SK-N-SH (cell line): ENCODE measurements at regions not wholly inside any gene's neighbourhood (a gene's known extent, or its start where the extent isn't known, plus 50 kb on each side); places are given as distances from the start of the nearest gene placed in this dataset.

Experiments used
- CTCF ChIA-PET: fragments of 300-600, 350-600 bp; formaldehyde crosslinking; extraction: SDS; loops from one replicate; lab custom pipeline; 2021; lab: Yijun Ruan, JAX
- POLR2A ChIA-PET: fragments of 350-600 bp; sonication (Branson Sonifier 250); formaldehyde crosslinking; extraction: SDS; loops from one replicate; lab custom pipeline; 2020; ENCODE audit warnings: antibody characterized with exemption, inconsistent platforms; lab: Yijun Ruan, JAX
- DNase-seq: peaks from one replicate; pipeline ENCODE4 v3.0.0; 2012
- H2AFZ ChIP-seq: fragments of 200-600 bp; sonication (generic); 2 replicates; pipeline ENCODE4 v1.8.1; 2016; ENCODE audit warnings: antibody characterized with exemption, mild to moderate bottlenecking, low read depth
- H3F3A ChIP-seq: fragments of 200-600 bp; sonication (generic); replicated peaks from 2 replicates; pipeline ENCODE3; 2016; ENCODE audit warnings: antibody characterized with exemption, mild to moderate bottlenecking; ENCODE audit not compliant: insufficient read depth
- H3K27ac ChIP-seq, 2 experiments: fragments of 200-500 bp in 1 of 2; fragments of 200-600 bp in 1 of 2; sonication (Bioruptor generic) in 1 of 2; sonication (generic), shearing (Covaris generic) in 1 of 2; 2 replicates each; pipeline versions ENCODE4 v1.5.1 to v1.6.1; 2014 to 2016; ENCODE audit warnings: low read depth in 2 of 2, inconsistent platforms in 1 of 2, low read length in 1 of 2, mild to moderate bottlenecking in 1 of 2, mixed read lengths in 1 of 2
- H3K27me3 ChIP-seq: fragments of 200-600 bp; sonication (generic), shearing (Covaris generic); 2 replicates; pipeline ENCODE4 v1.6.1; 2016; ENCODE audit warnings: mixed run types; ENCODE audit not compliant: insufficient read depth
- H3K36me3 ChIP-seq, 2 experiments: fragments of 200-500 bp in 1 of 2; fragments of 200-600 bp in 1 of 2; sonication (Bioruptor generic) in 1 of 2; sonication (generic) in 1 of 2; replicated peaks in 1 of 2; 2 replicates each; pipeline versions ENCODE3 to v1.5.1; 2014 to 2016; ENCODE audit warnings: low read length in 1 of 2, mild to moderate bottlenecking in 1 of 2; ENCODE audit not compliant: insufficient read depth in 2 of 2, control insufficient read depth in 1 of 2
- H3K4me1 ChIP-seq, 2 experiments: fragments of 200-500 bp in 1 of 2; fragments of 200-600 bp in 1 of 2; sonication (Bioruptor generic) in 1 of 2; sonication (generic), shearing (Covaris generic) in 1 of 2; 2 replicates each; pipeline versions ENCODE4 v1.5.1 to v1.6.1; 2014 to 2016; ENCODE audit warnings: low read depth in 1 of 2, low read length in 1 of 2, mixed run types in 1 of 2; ENCODE audit not compliant: insufficient read depth in 2 of 2, control insufficient read depth in 1 of 2
- H3K4me2 ChIP-seq: fragments of 200-600 bp; sonication (generic), shearing (Covaris generic); 2 replicates; pipeline ENCODE4 v1.6.1; 2017; ENCODE audit warnings: mixed run types
- H3K4me3 ChIP-seq, 2 experiments: fragments of 200-500 bp in 1 of 2; fragments of 200-600 bp in 1 of 2; sonication (Bioruptor generic) in 1 of 2; sonication (generic), shearing (Covaris generic) in 1 of 2; 2 replicates each; pipeline versions ENCODE4 v1.5.1 to v1.8.1; 2014 to 2016; ENCODE audit warnings: low read depth in 2 of 2, inconsistent platforms in 1 of 2, low read length in 1 of 2, mild to moderate bottlenecking in 1 of 2, mixed read lengths in 1 of 2, moderate library complexity in 1 of 2
- H3K79me2 ChIP-seq: fragments of 200-600 bp; sonication (generic); 2 replicates; pipeline ENCODE4 v1.8.1; 2017; ENCODE audit warnings: mild to moderate bottlenecking; ENCODE audit not compliant: insufficient read depth
- H3K9ac ChIP-seq: fragments of 200-600 bp; sonication (generic); 2 replicates; pipeline ENCODE4 v1.6.1; 2017; ENCODE audit warnings: mixed run types
- H3K9me2 ChIP-seq: fragments of 200-600 bp; sonication (generic); 2 replicates; pipeline ENCODE4 v1.6.1; 2017; ENCODE audit warnings: mixed run types
- H3K9me3 ChIP-seq: fragments of 200-600 bp; sonication (generic); 2 replicates; pipeline ENCODE4 v1.6.1; 2017; ENCODE audit warnings: mixed run types, mild to moderate bottlenecking, moderate library complexity
- H4K20me1 ChIP-seq: fragments of 200-600 bp; sonication (generic); 2 replicates; pipeline ENCODE4 v1.6.1; 2017; ENCODE audit warnings: mild to moderate bottlenecking, mixed run types; ENCODE audit not compliant: insufficient read depth
- CHD2 ChIP-seq: fragments of 150-350 bp; IDR thresholded peaks from 2 replicates; pipeline ENCODE4 v1.6.1; 2018; ENCODE audit warnings: low read length; ENCODE audit not compliant: partially characterized antibody
- EP300 ChIP-seq, 2 experiments: IDR thresholded peaks; 2 replicates each; pipeline versions ENCODE4 v1.4.0 to v1.6.1; 2012; ENCODE audit warnings: borderline replicate concordance in 1 of 2, low read depth in 1 of 2, low read length in 1 of 2
- FOSL2 ChIP-seq: IDR thresholded peaks from 2 replicates; pipeline ENCODE4 v1.4.0; 2012; ENCODE audit warnings: low read depth, mild to moderate bottlenecking, moderate library complexity, borderline replicate concordance
- FOXJ3 ChIP-seq: sonication (generic); formaldehyde crosslinking; IDR thresholded peaks from 2 replicates; pipeline ENCODE4 v1.5.1; 2020; ENCODE audit warnings: mild to moderate bottlenecking, missing genetic modification reagents
- GATA2 ChIP-seq: sonication (generic); formaldehyde crosslinking; IDR thresholded peaks from 2 replicates; pipeline ENCODE4 v1.5.0; 2020; ENCODE audit warnings: mild to moderate bottlenecking, missing genetic modification reagents
- NFIC ChIP-seq: IDR thresholded peaks from 2 replicates; pipeline ENCODE4 v1.4.0; 2012; ENCODE audit warnings: borderline replicate concordance
- NRF1 ChIP-seq: IDR thresholded peaks from 2 replicates; pipeline ENCODE4 v1.6.1; 2012; ENCODE audit warnings: low read depth, mild to moderate bottlenecking, low read length
- PBX3 ChIP-seq: IDR thresholded peaks from 2 replicates; pipeline ENCODE4; 2012
- POLR2AphosphoS5 ChIP-seq: IDR thresholded peaks from 2 replicates; pipeline ENCODE4 v1.6.1; 2012; ENCODE audit warnings: low read depth, low read length
- RFX5 ChIP-seq: IDR thresholded peaks from 2 replicates; pipeline ENCODE4 v1.6.1; 2012; ENCODE audit warnings: mild to moderate bottlenecking, improper control_type of control experiment, low read length
- RXRA ChIP-seq: IDR thresholded peaks from 2 replicates; pipeline ENCODE4 v1.4.0; 2012; ENCODE audit warnings: low read depth, mild to moderate bottlenecking, borderline replicate concordance
- SMC3 ChIP-seq: IDR thresholded peaks from 2 replicates; pipeline ENCODE4 v1.6.1; 2012; ENCODE audit warnings: low read depth, low read length, improper control_type of control experiment
- ZBTB33 ChIP-seq: IDR thresholded peaks from 2 replicates; pipeline ENCODE4 v1.4.0; 2012; ENCODE audit warnings: low read depth, borderline replicate concordance
- WGBS: methylation state at CpG from one replicate; pipeline ENCODE4 v1.1.6; 2017; ENCODE audit warnings: low lambda C conversion rate; 5-methylcytosine and 5-hydroxymethylcytosine counted together
- TF ChIP-seq, protein P1 (sequence below): fragments of 200-600 bp; sonication (generic); IDR thresholded peaks from 2 replicates; pipeline ENCODE4 v1.6.1; 2017; ENCODE audit warnings: antibody characterized with exemption, mild to moderate bottlenecking, moderate library complexity
- TF ChIP-seq, protein P2 (sequence below): IDR thresholded peaks from 2 replicates; pipeline ENCODE4 v1.4.0; 2012; ENCODE audit warnings: low read depth, borderline replicate concordance

DNA sequence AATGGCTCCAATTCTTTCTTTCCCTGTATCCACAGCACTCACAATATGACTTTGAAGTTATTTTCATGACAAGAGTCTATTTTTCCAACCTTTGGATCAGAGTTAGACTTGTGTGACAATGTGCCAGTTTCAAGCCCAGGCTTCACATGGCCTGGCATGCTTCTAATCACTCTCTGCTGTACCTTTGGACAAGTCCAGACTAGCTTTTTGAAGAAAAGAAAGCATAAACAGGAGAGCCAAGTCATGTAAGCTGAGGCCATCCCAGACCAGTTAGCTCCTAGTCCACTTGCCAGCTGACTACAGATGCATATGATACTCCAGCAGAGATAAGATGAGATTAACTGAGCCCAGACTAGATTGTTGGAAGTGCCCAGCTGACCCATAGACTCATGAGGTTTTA, 513.6 kb upstream of the C9orf72 start:
- H3K79me2 ChIP-seq = no peaks in the 10 kb centered on the region
- no peaks in the 10 kb centered on the region for H3K27me3 ChIP-seq
- H3K36me3 ChIP-seq = no peaks in the 10 kb centered on the region
- H4K20me1 ChIP-seq = no peaks in the 10 kb centered on the region
- no peak overlapping the region for H3K9ac ChIP-seq
- no peak overlapping the region for H3K4me3 ChIP-seq
- no peaks in the 10 kb centered on the region; a peak in 1 of 4 replicates for H3K4me1 ChIP-seq
- ChIA-PET CTCF (interaction anchor here (1.1 kb wide), 1 partner anchor 360 kb away, joined by 3 read pairs; no protein-coding TSS in a partner anchor), POLR2A (no interaction called here)
- no peaks in the 10 kb centered on the region for H3K9me3 ChIP-seq
- peak overlapping the region in 1 of 2 experiments; percentile 14; a peak in 1 of 4 replicates for H3K27ac ChIP-seq
- H3F3A ChIP-seq = no peaks in the 10 kb centered on the region
- H2AFZ ChIP-seq = no peak overlapping the region
- no peaks in the 10 kb centered on the region for H3K9me2 ChIP-seq
- TF ChIP-seq PBX3 (no peak), POLR2AphosphoS5 (no peak), FOSL2 (no peak), SMC3 (no peak), NRF1 (no peak), RFX5 (no peak), FOXJ3 (CRISPR knock-in tag) (no peak)
- TF ChIP-seq, protein P1, sequence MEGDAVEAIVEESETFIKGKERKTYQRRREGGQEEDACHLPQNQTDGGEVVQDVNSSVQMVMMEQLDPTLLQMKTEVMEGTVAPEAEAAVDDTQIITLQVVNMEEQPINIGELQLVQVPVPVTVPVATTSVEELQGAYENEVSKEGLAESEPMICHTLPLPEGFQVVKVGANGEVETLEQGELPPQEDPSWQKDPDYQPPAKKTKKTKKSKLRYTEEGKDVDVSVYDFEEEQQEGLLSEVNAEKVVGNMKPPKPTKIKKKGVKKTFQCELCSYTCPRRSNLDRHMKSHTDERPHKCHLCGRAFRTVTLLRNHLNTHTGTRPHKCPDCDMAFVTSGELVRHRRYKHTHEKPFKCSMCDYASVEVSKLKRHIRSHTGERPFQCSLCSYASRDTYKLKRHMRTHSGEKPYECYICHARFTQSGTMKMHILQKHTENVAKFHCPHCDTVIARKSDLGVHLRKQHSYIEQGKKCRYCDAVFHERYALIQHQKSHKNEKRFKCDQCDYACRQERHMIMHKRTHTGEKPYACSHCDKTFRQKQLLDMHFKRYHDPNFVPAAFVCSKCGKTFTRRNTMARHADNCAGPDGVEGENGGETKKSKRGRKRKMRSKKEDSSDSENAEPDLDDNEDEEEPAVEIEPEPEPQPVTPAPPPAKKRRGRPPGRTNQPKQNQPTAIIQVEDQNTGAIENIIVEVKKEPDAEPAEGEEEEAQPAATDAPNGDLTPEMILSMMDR = no peak
- no peak for DNase-seq
- no peak overlapping the region for H3K4me2 ChIP-seq

DNA sequence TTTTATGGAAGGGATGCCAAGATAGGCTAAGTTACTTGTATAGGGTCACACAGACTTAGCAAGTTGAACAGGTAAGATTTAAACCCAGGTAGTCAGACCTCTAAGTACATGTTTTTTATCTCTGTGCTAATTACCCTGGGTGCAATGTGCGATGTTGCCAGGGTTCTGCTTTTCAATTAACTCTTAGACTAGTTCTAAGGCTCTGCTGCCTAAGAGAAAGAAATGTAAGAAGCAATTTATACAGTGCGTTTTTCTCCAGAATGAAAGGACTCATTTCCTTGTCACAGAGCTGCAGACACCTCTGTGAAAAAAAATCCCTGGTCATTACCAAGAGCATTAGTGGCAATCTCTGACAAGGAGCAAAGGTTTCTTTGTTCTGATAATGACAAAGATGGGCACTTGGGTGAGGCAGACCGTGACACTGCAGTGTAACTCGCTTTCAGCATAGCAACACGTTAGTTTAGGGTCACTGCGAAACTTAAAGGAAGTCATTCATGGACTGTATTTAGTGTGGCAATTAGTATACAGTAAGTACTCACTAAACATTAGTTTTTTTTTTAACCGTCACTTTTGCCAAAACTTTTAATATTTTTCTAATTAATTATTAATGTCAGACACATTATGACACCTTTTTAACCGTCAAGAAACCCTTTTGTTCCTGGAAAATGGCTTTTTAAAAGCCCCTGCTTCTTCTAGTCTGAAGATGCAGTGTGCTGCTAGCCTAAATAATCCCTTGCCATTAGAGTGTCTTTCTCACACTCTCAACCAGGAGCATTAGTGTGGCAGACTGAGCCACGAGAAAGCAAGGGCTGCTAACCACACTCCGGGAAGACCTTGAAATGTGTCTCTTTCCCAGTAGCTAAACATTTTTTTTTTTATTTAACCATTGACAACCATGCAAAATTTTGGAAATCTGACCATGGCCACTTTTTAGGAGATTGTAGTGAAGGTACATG, 520.0 kb upstream of the C9orf72 start:
- Histone ChIP-seq H3K79me2 (no peaks in the 10 kb centered on the region), H3K4me3 (no peak overlapping the region), H2AFZ (no peak overlapping the region), H3K4me2 (no peak overlapping the region), H3K9me3 (no peaks in the 10 kb centered on the region), H3F3A (no peaks in the 10 kb centered on the region), H3K27me3 (no peaks in the 10 kb centered on the region), H3K36me3 (no peaks in the 10 kb centered on the region), H3K4me1 (no peaks in the 10 kb centered on the region; a peak in 1 of 4 replicates), H4K20me1 (no peaks in the 10 kb centered on the region), H3K9me2 (no peaks in the 10 kb centered on the region), H3K27ac (peak overlapping the region in 1 of 2 experiments; percentile 47; a peak in 1 of 4 replicates), H3K9ac (no peak overlapping the region)
- 72% methylated on average over 10 of the region's 10 CpGs for WGBS
- DNase-seq = no peak
- POLR2A ChIA-PET = no interaction called here
- CTCF ChIA-PET = no interaction called here
- TF ChIP-seq, protein P2, sequence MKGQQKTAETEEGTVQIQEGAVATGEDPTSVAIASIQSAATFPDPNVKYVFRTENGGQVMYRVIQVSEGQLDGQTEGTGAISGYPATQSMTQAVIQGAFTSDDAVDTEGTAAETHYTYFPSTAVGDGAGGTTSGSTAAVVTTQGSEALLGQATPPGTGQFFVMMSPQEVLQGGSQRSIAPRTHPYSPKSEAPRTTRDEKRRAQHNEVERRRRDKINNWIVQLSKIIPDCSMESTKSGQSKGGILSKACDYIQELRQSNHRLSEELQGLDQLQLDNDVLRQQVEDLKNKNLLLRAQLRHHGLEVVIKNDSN = no peak
- TF ChIP-seq RFX5 (no peak), CHD2 (no peak), ZBTB33 (no peak), RXRA (no peak), FOXJ3 (CRISPR knock-in tag) (no peak), EP300 (IDR thresholded peaks at IDR 0.05; ENCODE audit: borderline replicate concordance in 1 of 2, low read depth in 1 of 2, low read length in 1 of 2) (no peak), GATA2 (no peak), NFIC (no peak)
- TF ChIP-seq, protein P1 = no peak
